Breast epithelium (tissue), 3 donors: ENCODE measurements at regions not wholly inside any gene's neighbourhood (a gene's known extent, or its start where the extent isn't known, plus 50 kb on each side); places are given as distances from the start of the nearest gene placed in this dataset.

Experiments
- POLR2A ChIP-seq: fragments of 450-650 bp; IDR thresholded peaks from one replicate; pipeline ENCODE4 v1.6.1; 2016; ENCODE audit warnings: antibody characterized with exemption, mild to moderate bottlenecking, moderate library complexity
- POLR2AphosphoS5 ChIP-seq, 3 donors: sonication (generic); formaldehyde crosslinking; IDR thresholded peaks; one replicate each; pipeline ENCODE4 v1.6.1; 2017; ENCODE audit warnings: antibody characterized with exemption in 3 of 3
- TF ChIP-seq, protein P1 (sequence below), 3 donors: fragments of 450-650 bp; IDR thresholded peaks; one replicate each; pipeline ENCODE4 v1.5.1; 2016 to 2017; ENCODE audit warnings: antibody characterized with exemption in 3 of 3, mild to moderate bottlenecking in 3 of 3, moderate library complexity in 3 of 3

DNA sequence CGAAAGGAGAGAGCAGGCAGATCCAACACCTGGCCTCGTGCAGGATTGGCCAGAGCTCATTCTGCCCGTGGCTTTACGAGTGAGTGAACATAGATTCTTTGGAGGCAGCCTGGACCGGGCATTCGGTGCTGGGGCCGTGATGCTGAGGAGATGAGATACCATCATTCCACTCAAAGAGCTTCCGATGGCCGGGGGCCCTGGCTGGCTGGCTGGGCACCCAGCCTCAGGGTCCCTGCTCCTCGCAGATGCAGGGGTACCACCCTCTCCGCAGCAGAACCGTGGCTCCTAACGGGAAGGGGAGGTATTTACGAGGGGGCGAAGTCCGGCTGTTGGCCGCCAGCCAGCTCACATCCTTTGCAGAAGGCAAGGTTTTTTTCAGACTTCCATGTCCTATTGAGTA lies 66.1 kb upstream of the FOXF1 start:
- TF ChIP-seq POLR2A: no peak
- TF ChIP-seq, protein P1, sequence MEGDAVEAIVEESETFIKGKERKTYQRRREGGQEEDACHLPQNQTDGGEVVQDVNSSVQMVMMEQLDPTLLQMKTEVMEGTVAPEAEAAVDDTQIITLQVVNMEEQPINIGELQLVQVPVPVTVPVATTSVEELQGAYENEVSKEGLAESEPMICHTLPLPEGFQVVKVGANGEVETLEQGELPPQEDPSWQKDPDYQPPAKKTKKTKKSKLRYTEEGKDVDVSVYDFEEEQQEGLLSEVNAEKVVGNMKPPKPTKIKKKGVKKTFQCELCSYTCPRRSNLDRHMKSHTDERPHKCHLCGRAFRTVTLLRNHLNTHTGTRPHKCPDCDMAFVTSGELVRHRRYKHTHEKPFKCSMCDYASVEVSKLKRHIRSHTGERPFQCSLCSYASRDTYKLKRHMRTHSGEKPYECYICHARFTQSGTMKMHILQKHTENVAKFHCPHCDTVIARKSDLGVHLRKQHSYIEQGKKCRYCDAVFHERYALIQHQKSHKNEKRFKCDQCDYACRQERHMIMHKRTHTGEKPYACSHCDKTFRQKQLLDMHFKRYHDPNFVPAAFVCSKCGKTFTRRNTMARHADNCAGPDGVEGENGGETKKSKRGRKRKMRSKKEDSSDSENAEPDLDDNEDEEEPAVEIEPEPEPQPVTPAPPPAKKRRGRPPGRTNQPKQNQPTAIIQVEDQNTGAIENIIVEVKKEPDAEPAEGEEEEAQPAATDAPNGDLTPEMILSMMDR (IDR thresholded peaks at IDR 0.05): no peak
- TF ChIP-seq POLR2AphosphoS5 (IDR thresholded peaks at IDR 0.05): no peak
